GM19467 (cell line): ENCODE measurements at regions not wholly inside any gene's neighbourhood (a gene's known extent, or its start where the extent isn't known, plus 50 kb on each side); places are given as distances from the start of the nearest gene placed in this dataset.
"Not testable (repeated sequence)": the region's sequence is repeated elsewhere in the genome, so short reads cannot be mapped to it uniquely, and the experiment has no call there.

ENCODE experiments used
- ATAC-seq: cut with Tn5 transposase; IDR thresholded peaks from one replicate; pipeline ENCODE4 v1.9.1; 2021; ENCODE audit warnings: mild to moderate bottlenecking, moderate library complexity; ENCODE audit not compliant: unreplicated experiment

DNA sequence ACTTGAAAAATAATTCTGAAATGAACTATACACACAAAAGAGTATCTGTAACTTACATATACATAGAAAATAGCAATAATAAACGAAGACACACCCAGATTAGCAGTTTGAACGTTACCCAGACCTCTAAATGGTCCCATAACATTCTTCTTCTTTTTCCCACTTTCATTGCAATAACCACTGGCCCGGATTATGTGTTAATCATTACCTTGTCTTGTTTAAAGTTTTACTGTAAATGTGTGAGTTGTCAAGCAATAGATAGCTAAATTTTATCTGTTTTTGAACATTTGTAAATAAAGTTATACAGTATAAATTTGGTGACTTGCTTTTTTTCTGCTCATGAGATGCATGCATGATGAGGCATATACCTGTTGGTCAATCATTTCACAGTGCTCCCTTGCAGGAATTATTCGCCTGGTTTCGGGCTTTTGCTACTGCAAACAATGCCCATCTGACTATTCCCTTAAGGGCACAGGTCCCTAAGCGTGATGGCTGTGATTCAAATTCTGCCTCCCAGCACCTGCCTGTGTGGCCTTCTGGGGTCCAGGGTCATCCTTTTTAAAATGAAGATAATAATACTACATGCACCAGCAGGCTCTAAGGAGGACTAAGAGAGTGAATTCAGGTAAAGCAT is 66.1 kb downstream of the GADD45G start:
- no peak for ATAC-seq

GRCh38 chr9:89674667-89675057 is 69.8 kb downstream of the GADD45G start:
- ATAC-seq, result no peak

- no peak for ATAC-seq
Observed at GRCh38 chr9:89675058-89675742, 70.4 kb downstream of the GADD45G start.

DNA sequence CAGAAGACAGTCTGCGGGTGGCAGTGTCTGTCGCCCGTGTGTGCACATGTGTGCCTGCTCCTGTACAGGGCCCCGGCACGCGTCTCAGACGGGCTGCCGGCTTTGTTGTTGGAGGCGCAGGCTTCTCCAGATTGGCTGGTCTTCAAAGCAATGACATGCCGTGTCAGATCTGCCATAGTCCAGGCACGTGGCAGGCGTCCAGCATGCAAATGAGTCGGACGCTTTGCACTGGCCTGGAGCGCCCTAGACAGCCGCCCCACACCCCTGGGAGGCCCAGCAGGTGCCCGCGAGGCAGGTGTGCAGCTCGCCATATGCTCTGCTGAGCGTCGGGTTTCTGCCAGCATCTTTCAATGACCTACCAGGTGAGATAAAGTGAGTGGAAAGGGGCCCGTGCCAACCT is 71.5 kb downstream of the GADD45G start:
- ATAC-seq, result no peak

GRCh38 chr9:89677702-89678395 is 73.0 kb downstream of the GADD45G start:
- ATAC-seq, result no peak

- ATAC-seq, result no peak
Observed at GRCh38 chr9:89678396-89679015, 73.7 kb downstream of the GADD45G start.

- ATAC-seq, result no peak
Observed at GRCh38 chr9:89679016-89679415, 74.2 kb downstream of the GADD45G start.

DNA sequence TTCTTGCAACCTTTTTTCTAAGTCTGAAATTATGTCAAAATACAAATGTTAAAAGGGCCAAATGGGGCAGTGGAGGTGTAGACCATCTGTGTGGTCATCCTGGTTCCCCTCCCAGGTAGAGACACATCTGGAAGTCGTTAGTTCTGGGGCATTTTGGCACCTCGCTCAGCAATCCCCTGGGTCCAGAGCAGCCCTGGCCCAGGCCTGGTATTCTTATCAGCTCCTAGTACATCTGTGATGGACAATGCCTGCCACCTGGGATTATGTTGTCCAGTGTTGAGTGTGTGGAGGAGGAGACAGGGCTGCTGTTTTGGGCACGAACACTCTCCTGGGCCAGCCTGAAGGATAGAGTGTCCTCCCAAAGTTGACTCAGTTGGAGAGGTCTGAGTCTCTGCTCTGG is 74.8 kb downstream of the GADD45G start:
- ATAC-seq, result no peak

- no peak for ATAC-seq
Observed at GRCh38 chr9:89680547-89681467, 76.0 kb downstream of the GADD45G start.

DNA sequence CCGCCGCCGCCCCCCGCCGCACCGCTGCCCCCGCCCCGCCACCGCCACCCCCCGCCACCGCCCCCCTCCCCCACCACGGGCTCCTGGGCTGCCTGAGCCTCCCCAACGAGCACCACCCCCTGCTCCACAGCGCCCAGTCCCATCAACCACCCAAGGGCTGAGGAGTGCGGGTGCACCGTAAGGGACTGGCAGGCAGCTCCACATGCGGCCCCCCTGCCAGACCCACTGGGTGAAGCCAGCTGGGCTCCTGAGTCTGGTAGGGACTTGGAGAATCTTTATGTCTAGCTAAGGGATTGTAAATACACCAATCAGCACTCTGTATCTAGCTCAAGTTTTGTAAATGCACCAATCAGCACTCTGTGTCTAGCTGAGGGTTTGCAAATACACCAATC is 76.7 kb downstream of the GADD45G start:
- not testable (repeated sequence) for ATAC-seq

DNA sequence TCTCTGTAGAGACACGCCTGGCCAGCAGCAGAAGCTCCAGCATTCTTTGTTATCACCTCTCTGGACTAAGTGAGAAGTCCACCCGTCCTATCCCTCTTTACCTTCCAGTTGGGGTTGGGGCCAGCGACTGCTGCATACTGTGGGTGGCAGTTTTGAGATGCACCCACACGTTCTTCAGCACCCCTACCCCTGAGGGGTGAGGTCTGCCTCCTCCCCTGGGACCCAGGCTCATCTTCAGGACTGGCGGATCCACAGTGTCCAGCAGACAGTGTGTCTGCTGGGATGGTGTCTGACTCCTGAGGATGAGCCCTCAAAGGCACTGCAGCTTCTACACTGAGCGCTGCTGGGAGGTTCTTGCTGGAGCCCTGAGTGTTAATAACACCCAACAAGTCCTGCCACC is 78.8 kb downstream of the GADD45G start:
- no peak for ATAC-seq

DNA sequence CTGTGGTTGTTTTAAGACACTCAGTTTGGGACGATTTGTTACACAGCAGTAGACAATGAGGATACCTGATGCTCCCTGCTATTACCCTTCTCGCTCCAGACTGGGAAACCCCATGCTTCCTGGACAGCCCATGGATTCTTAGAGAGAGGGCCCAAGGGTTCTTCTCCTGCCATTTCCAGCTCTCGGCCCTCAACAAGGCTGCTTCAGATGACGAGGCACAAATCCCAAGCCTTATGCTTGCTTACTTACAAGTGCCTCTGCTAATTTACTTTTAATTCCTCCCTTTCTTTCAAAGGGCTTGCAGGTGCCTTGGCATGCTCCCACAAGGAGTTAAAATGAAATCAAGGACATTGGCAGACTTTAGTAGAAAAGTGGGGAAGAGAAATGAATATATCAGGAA is 79.4 kb downstream of the GADD45G start:
- no peak for ATAC-seq

DNA sequence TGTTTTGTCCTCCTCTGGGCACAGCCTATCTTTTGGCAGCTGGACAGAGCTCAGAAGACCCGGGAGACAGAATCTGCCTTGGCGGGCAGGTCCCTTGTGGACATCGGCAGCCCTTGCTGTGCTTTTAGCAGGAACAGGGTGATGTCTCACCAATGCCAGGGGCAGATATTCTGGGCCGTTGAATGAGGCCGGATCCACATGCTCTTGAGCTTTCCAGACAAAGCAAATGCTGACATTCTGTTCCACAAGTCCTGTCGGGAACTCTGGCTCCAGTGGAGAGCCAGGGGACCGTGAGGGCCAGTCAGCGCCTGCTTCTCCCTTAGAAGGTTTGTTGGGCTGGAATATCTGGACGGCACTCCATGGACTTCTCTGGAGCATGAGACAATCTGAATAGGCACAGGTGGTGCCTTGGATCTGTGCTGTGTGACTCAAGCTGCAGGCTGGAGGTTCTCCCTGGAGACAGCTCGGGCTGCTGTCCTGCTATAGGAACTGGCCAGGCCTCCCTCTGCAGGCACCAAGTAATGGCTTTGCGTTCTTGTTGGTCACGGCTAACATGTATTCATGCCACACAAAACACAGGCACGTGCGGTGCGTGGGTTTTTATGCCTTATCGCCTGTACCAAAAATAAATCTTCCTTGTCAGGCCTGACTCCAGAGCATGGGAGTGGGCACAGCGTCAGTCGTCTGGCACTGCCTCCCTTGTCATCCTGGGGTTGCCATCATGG is 80.3 kb downstream of the GADD45G start:
- no peak for ATAC-seq

GRCh38 chr9:89685698-89686097 is 80.9 kb downstream of the GADD45G start:
- ATAC-seq, result no peak

DNA sequence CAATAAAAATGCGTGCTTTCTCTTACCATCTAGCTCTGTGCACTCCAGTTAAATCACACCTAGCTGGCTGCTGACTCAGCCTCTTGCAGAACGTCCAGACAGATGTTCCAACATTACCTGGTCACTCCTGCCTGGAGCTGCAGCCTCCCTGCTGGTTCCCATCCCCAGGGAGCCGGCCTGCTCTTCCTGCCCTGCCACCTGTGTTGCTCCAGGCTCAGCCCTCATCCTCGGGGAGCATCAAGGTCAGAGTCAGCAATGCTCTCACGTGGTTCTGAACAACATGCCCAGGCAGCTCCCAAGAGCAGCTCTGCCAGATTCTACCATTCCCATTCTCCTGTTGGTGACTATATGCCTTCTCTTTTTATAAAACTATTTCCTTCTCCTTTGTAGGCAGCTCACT is 81.3 kb downstream of the GADD45G start:
- ATAC-seq, result no peak

- ATAC-seq, result no peak
Observed at GRCh38 chr9:89686621-89687020, 81.8 kb downstream of the GADD45G start.

GRCh38 chr9:89687188-89687587 is 82.4 kb downstream of the GADD45G start:
- ATAC-seq, result no peak

DNA sequence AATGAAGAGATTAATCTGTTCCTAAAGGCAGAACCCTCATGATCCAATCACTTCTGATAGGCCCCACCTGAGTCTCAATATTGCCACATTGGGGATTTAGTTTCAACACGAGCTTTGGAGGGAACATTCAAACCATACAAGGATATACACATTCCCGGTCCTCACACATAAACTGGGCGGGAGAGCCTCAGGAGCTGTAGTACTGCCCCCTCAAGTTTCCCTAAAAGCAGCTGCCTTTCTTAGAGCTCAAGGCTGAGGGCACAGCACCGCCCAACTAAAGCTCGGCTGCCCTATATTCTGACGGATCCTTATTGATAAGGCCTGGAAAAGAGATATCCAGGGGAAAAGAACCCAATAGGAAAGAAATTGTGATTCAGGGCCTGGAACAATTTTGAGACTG is 83.0 kb downstream of the GADD45G start:
- no peak for ATAC-seq

DNA sequence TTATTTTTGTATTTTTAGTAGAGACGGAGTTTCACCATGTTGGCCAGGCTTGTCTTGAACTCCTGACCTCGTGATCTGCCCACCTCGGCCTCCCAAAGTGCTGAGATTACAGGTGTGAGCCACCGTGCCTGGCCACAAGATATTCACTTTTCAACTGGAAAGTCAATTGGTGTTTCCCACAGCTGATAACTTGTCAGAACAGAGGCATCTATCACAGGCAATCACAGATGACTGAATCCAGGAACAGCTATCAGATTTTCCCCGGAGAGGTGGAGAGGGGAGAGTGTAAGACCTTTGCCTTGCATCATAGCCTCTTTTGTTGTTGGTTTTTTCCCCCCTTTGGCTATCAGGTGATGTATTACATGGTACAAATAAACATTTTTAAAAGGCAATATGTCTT is 84.5 kb downstream of the GADD45G start:
- not testable (repeated sequence) for ATAC-seq

DNA sequence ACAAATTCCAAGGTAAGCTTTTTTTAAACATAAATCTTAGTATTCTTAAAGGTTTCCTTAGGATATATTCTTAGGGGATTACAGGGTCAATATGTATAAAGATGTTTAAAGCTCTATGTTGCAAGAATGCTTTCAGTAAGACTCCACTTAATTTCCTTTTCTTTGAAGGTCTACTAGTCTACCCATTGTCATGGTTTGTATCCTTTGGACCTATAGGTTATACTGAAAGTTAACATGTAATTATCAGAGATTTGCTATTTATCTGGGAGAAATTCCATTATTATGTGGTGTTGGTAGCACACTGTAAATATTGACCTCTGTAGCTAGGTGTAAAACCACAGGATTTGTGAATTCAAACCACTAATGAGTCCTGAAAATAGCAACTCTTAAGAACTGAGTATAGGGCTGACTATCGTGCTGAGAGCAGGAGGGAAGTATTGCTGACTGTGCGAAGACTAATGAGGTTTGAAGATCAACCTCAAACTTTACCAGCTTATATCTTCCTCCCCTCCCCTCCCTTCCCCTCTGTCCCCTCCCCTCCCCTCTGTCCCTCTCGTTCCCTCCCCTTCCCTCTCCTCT is 85.6 kb downstream of the GADD45G start:
- ATAC-seq, result no peak
